Cardiac fibroblast (primary cell): ENCODE measurements at regions not wholly inside any gene's neighbourhood (a gene's known extent, or its start where the extent isn't known, plus 50 kb on each side); places are given as distances from the start of the nearest gene placed in this dataset.

ENCODE experiments used
- DNase-seq, 2 donors: peaks; one replicate each; pipeline versions ENCODE4 v3.0.0 to v3.0.0-alpha.2; 2010; ENCODE audit warnings: low read depth in 2 of 2
- H3K4me3 ChIP-seq, 2 donors: replicated peaks in 1 of 2; 1 replicate in 1 of 2; 2 replicates in 1 of 2; pipeline ENCODE4 v1.5.1; 2011; ENCODE audit warnings: low read depth in 2 of 2, low read length in 2 of 2, mild to moderate bottlenecking in 2 of 2, moderate library complexity in 1 of 2
- TF ChIP-seq, protein P1 (sequence below): IDR thresholded peaks from one replicate; pipeline ENCODE4 v1.5.1; 2011; ENCODE audit warnings: low read depth, mild to moderate bottlenecking, low read length, inconsistent platforms

DNA sequence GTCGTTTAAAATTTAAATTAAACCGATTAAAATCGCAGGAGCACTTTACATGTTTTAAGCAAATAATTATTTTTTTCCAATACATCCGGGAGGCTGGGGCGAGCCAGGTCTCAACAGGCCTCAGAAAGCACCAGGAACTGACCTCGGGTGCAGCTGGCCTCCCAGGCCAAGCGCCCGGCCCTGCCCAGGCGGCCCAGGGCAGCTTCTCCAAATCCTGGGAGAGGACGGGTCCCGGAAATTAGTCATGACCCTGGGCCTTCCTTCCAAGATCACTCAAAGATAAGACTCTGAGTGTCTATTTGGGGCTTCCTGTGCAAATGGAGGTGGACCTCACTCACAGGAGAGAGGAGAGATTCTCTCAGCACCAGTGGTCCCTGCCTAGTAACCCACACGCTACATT lies 177.1 kb downstream of the BCL11B start:
- DNase-seq, result no peak
- no peak overlapping the region for H3K4me3 ChIP-seq
- TF ChIP-seq, protein P1, sequence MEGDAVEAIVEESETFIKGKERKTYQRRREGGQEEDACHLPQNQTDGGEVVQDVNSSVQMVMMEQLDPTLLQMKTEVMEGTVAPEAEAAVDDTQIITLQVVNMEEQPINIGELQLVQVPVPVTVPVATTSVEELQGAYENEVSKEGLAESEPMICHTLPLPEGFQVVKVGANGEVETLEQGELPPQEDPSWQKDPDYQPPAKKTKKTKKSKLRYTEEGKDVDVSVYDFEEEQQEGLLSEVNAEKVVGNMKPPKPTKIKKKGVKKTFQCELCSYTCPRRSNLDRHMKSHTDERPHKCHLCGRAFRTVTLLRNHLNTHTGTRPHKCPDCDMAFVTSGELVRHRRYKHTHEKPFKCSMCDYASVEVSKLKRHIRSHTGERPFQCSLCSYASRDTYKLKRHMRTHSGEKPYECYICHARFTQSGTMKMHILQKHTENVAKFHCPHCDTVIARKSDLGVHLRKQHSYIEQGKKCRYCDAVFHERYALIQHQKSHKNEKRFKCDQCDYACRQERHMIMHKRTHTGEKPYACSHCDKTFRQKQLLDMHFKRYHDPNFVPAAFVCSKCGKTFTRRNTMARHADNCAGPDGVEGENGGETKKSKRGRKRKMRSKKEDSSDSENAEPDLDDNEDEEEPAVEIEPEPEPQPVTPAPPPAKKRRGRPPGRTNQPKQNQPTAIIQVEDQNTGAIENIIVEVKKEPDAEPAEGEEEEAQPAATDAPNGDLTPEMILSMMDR, result no peak

DNA sequence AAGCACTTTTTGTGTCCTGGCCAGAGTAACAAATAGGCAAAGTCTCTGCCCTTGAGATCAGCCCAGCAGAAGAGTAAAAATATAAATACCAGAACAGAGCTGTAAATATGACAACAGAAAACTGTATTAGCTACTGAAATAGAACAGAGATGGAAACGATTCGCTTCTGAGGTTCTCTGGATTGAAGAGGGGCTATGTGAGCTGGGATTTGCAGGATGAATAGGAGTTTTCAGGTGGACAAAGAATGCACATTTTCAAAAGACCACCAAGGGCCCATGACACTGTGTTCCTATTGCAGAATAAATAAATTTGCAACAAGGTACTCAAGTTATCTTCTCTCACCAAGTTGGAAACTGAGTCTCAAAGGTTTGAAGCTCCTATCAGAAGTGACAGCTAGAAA lies 176.6 kb downstream of the BCL11B start:
- TF ChIP-seq, protein P1, result no peak
- no peak for DNase-seq
- H3K4me3 ChIP-seq, result no peak overlapping the region

DNA sequence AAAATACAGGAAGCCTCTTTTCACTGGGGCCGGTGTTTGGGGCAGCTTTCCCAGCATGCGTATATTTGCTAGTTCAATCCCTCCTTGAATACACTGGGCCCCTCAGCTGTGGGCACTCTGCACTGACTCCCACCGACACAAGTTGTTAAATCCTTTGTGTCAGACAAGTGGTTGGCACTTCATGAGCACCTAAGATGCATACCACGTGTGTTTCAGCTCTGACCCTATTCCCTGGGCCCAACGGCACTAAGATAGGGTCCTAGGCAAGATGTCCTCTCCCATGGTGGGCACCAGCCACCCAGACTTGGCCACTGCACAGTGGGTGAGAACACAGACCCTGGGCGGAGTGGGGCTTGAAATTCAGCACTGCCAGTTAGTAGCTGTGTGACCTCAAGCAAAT lies 173.8 kb downstream of the BCL11B start:
- TF ChIP-seq, protein P1, result no peak
- no peak overlapping the region for H3K4me3 ChIP-seq
- no peak for DNase-seq

DNA sequence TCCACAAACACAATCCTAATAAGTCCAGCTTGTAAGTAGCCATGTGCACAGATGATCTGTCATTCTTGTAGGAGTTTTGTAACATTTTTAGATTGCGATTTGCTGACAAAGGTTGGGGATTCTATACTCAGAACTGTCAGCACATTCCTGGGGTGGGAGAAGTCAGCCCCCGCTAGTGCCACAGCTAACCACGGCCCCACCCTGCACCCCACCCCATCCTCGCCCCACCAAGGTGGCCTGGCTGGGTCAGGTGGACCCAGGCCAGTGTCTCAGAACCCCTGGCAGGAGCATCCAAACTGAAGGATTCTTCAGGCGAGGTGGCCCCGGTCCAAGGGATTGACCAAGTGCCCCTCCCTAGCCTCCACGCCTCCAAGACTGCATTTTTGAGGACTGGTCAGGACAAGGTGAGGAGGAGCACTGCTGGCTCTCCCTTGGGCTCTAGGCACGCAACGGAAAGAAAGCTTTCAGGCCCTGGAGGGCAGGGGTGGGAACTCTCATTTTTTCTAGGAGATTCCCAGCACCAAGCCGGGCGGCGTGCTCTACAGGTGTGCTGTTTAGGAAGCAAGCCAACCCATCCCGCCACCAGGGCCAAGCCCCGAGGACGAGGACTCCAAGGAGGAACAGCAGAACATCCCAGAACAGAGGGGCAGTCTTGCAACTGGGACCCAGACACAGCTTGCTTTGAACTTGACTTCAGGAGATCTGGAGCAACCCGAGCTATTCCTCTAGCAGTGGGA lies 172.8 kb downstream of the BCL11B start:
- DNase-seq, result no peak
- no peak overlapping the region for H3K4me3 ChIP-seq
- TF ChIP-seq, protein P1, result no peak

DNA sequence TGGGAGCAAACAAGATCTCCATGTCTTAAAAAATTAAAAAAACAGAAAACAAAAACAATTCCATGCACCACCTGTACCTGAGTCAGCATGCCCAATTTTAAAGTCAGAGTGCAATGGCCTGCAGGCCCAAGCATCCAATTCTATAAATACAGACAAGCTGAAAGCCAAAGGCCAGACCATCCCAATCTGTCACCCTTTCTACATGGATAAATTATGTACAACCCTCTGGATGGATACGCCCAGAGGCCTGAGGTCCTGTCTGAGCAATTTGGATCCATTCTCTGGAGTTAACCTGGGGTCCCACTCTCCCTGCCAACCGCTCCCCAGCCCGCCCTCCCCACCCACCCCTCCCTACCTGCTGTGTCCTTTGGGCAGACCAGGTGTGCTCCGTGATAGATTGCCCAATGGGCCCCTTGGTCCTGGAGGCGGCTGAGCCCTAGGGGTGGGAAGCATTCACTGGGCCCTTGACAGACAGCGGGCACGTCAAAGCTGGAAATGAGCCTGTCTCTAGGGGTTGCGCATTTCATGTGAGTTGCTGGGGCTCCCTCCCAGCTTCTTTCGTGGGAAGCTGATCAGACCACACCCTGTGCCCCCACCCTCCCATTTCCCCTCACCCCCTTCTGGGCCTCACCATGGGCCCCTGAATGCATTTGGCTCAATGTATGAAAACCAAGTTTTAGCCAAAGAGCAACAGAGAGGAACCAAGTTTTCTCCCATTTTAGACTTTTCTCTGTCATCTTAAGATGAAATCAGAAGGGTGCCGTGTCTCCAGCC lies 171.3 kb downstream of the BCL11B start:
- DNase-seq, result no peak
- H3K4me3 ChIP-seq, result no peak overlapping the region
- TF ChIP-seq, protein P1, result no peak

DNA sequence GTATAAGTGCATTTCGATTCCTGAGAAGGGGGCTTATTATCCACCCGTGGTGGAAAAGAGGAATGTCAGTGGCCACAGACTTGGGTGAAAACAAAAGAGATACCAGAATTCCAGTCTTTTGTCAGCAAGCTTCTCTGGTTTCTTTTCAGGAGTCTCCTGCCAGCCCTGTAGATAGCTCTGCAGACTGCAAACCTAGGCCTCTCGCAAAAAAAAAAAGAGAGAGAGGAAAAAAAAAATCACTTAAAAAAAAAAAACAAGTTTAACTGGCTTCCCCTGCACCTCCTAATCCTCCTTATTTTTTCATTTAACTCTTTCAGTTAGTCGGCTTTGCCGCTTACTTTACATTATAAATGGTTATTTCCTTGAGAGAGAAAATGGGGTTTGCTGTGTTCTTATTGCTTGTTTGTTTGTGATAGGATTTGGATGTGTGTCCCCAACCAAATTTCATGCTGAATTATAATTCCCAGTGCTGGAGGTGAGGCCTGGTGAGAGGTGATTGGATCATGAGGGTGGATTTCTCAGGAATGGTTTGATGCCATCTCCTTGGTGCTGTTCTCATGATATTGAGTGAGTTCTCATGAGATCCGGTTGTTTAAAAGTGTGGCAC lies 170.0 kb downstream of the BCL11B start:
- DNase-seq, result no peak
- no peak overlapping the region for H3K4me3 ChIP-seq
- TF ChIP-seq, protein P1, result no peak
